ENCODE measurements at regions not wholly inside any gene's neighbourhood (a gene's known extent, or its start where the extent isn't known, plus 50 kb on each side); places are given as distances from the start of the nearest gene placed in this dataset.

- Histone ChIP-seq H3K4me3 (ENCODE audit: low read length) (no peak overlapping the region), H3K9me2 (ENCODE audit: insufficient read depth, low read length) (no peaks in the 10 kb centered on the region), H3K9ac (ENCODE audit: low read length) (no peak overlapping the region), H3K79me2 (replicated peaks; ENCODE audit: insufficient read depth, low read length) (peaks cover 5% of the 10 kb centered on the region), H3K9me3 (ENCODE audit: low read length) (no peaks in the 10 kb centered on the region), H4K20me1 (ENCODE audit: insufficient read depth) (no peaks in the 10 kb centered on the region), H2AFZ (ENCODE audit: low read depth, low read length) (no peak overlapping the region), H3F3A (ENCODE audit: insufficient read depth, low read length, poor library complexity, severe bottlenecking) (no peaks in the 10 kb centered on the region), H3K27me3 (ENCODE audit: insufficient read depth, low read depth, low read length) (no peaks in the 10 kb centered on the region), H3K36me3 (ENCODE audit: insufficient read depth, low read length) (no peaks in the 10 kb centered on the region), H3K4me2 (ENCODE audit: low read length) (no peak overlapping the region), H3K27ac (ENCODE audit: low read length) (no peak overlapping the region)
- TF ChIP-seq, protein P1, sequence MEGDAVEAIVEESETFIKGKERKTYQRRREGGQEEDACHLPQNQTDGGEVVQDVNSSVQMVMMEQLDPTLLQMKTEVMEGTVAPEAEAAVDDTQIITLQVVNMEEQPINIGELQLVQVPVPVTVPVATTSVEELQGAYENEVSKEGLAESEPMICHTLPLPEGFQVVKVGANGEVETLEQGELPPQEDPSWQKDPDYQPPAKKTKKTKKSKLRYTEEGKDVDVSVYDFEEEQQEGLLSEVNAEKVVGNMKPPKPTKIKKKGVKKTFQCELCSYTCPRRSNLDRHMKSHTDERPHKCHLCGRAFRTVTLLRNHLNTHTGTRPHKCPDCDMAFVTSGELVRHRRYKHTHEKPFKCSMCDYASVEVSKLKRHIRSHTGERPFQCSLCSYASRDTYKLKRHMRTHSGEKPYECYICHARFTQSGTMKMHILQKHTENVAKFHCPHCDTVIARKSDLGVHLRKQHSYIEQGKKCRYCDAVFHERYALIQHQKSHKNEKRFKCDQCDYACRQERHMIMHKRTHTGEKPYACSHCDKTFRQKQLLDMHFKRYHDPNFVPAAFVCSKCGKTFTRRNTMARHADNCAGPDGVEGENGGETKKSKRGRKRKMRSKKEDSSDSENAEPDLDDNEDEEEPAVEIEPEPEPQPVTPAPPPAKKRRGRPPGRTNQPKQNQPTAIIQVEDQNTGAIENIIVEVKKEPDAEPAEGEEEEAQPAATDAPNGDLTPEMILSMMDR (IDR thresholded peaks at IDR 0.05; ENCODE audit: poor library complexity, severe bottlenecking) = no peak
- TF ChIP-seq SMC3 (conservative IDR thresholded peaks at IDR 0.05; ENCODE audit: poor library complexity) = no peak
- no peak for TF ChIP-seq RAD21 (conservative IDR thresholded peaks at IDR 0.05)
- TF ChIP-seq POLR2AphosphoS5 (IDR thresholded peaks at IDR 0.05) = no peak
- TF ChIP-seq TAF1 (IDR thresholded peaks at IDR 0.05; ENCODE audit: low read depth) = no peak
- no peak for TF ChIP-seq EZH2 (IDR thresholded peaks at IDR 0.05; ENCODE audit: borderline replicate concordance, insufficient read depth, low read length, poor library complexity, severe bottlenecking)
- TF ChIP-seq EP300 (conservative IDR thresholded peaks at IDR 0.05; ENCODE audit: poor library complexity, severe bottlenecking) = no peak
- TF ChIP-seq, protein P2, sequence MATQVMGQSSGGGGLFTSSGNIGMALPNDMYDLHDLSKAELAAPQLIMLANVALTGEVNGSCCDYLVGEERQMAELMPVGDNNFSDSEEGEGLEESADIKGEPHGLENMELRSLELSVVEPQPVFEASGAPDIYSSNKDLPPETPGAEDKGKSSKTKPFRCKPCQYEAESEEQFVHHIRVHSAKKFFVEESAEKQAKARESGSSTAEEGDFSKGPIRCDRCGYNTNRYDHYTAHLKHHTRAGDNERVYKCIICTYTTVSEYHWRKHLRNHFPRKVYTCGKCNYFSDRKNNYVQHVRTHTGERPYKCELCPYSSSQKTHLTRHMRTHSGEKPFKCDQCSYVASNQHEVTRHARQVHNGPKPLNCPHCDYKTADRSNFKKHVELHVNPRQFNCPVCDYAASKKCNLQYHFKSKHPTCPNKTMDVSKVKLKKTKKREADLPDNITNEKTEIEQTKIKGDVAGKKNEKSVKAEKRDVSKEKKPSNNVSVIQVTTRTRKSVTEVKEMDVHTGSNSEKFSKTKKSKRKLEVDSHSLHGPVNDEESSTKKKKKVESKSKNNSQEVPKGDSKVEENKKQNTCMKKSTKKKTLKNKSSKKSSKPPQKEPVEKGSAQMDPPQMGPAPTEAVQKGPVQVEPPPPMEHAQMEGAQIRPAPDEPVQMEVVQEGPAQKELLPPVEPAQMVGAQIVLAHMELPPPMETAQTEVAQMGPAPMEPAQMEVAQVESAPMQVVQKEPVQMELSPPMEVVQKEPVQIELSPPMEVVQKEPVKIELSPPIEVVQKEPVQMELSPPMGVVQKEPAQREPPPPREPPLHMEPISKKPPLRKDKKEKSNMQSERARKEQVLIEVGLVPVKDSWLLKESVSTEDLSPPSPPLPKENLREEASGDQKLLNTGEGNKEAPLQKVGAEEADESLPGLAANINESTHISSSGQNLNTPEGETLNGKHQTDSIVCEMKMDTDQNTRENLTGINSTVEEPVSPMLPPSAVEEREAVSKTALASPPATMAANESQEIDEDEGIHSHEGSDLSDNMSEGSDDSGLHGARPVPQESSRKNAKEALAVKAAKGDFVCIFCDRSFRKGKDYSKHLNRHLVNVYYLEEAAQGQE (IDR thresholded peaks at IDR 0.05; ENCODE audit: borderline replicate concordance) = no peak
- no peak for TF ChIP-seq MXI1 (conservative IDR thresholded peaks at IDR 0.05; ENCODE audit: poor library complexity, severe bottlenecking)
These were observed 164.4 kb downstream of the LIPI start for GRCh38 chr21:14046401-14046800.

DNA sequence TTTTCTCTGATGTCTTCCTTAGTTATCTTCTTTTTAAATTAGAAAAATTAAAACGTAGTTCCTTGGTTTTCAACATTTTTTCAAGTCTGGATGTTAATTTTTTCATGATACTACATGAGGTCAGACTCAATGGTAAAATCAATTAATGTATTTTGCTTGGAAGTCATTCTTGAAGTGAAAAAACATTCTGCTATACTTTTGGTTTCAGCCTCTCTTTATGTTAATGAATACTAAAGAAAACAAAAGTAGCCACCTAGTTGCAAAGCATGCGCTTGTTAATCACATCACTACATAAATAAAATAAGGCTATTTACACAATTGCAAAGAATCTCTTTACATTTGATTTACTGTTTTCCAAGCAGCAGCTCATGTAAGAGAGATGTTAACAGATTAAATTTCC lies 170.4 kb downstream of the LIPI start:
- no peaks in the 10 kb centered on the region for H3K36me3 ChIP-seq (ENCODE audit: insufficient read depth, low read length)
- H3K9me3 ChIP-seq (ENCODE audit: low read length) = no peaks in the 10 kb centered on the region

More for the DNA sequence above, 170.4 kb downstream of the LIPI start:
- Histone ChIP-seq H3K4me2 (ENCODE audit: low read length) (no peak overlapping the region), H3K9me2 (ENCODE audit: insufficient read depth, low read length) (no peaks in the 10 kb centered on the region), H3K27ac (ENCODE audit: low read length) (no peak overlapping the region), H3K27me3 (ENCODE audit: insufficient read depth, low read depth, low read length) (no peaks in the 10 kb centered on the region), H3K9ac (ENCODE audit: low read length) (no peak overlapping the region), H3F3A (ENCODE audit: insufficient read depth, low read length, poor library complexity, severe bottlenecking) (no peaks in the 10 kb centered on the region), H2AFZ (ENCODE audit: low read depth, low read length) (no peak overlapping the region), H3K4me3 (ENCODE audit: low read length) (no peak overlapping the region), H4K20me1 (ENCODE audit: insufficient read depth) (no peaks in the 10 kb centered on the region), H3K79me2 (replicated peaks; ENCODE audit: insufficient read depth, low read length) (peaks cover 21% of the 10 kb centered on the region)
- TF ChIP-seq EP300 (conservative IDR thresholded peaks at IDR 0.05; ENCODE audit: poor library complexity, severe bottlenecking) (no peak), SMC3 (conservative IDR thresholded peaks at IDR 0.05; ENCODE audit: poor library complexity) (no peak), TAF1 (IDR thresholded peaks at IDR 0.05; ENCODE audit: low read depth) (no peak), RAD21 (conservative IDR thresholded peaks at IDR 0.05) (no peak), POLR2AphosphoS5 (IDR thresholded peaks at IDR 0.05) (no peak), EZH2 (IDR thresholded peaks at IDR 0.05; ENCODE audit: borderline replicate concordance, insufficient read depth, low read length, poor library complexity, severe bottlenecking) (no peak), MXI1 (conservative IDR thresholded peaks at IDR 0.05; ENCODE audit: poor library complexity, severe bottlenecking) (no peak)
- TF ChIP-seq, protein P2 (IDR thresholded peaks at IDR 0.05; ENCODE audit: borderline replicate concordance) = no peak
- TF ChIP-seq, protein P1 (IDR thresholded peaks at IDR 0.05; ENCODE audit: poor library complexity, severe bottlenecking) = no peak

Data from neural cell (in vitro differentiated cells).